Testis (tissue), 2 donors: ENCODE measurements at regions not wholly inside any gene's neighbourhood (a gene's known extent, or its start where the extent isn't known, plus 50 kb on each side); places are given as distances from the start of the nearest gene placed in this dataset.

Source experiments
- DNase-seq: peaks from one replicate; pipeline ENCODE4 v3.0.0-alpha.2; 2019
- H3K27ac ChIP-seq, 2 donors: fragments of 200-600 bp; sonication (generic); one replicate each; pipeline ENCODE4 v1.5.1; 2019
- H3K27me3 ChIP-seq: fragments of 200-600 bp; sonication (generic); one replicate; pipeline ENCODE4 v1.5.1; 2019
- H3K36me3 ChIP-seq: fragments of 200-600 bp; sonication (generic); one replicate; pipeline ENCODE4 v1.5.1; 2017; ENCODE audit warnings: low read depth; ENCODE audit errors: missing control alignments
- H3K4me1 ChIP-seq: fragments of 200-600 bp; sonication (generic); one replicate; pipeline ENCODE4 v1.5.1; 2019
- H3K4me3 ChIP-seq, 2 donors: fragments of 200-600 bp; sonication (generic); one replicate each; pipeline ENCODE4 v1.5.1; 2017 to 2019
- H3K9me3 ChIP-seq: fragments of 200-600 bp; sonication (generic); one replicate; pipeline ENCODE4 v1.5.1; 2017
- POLR2A ChIP-seq: fragments of 450-650 bp; IDR thresholded peaks from one replicate; pipeline ENCODE4 v1.6.1; 2017; ENCODE audit warnings: antibody characterized with exemption, mild to moderate bottlenecking, moderate library complexity
- WGBS, 2 donors: methylation state at CpG; one replicate each; pipeline ENCODE4 v1.1.5; 2018; 5-methylcytosine and 5-hydroxymethylcytosine counted together
- intact Hi-C: fragments of 100-400 bp; cut with DNase I; formaldehyde crosslinking; loops from one replicate; pipeline ENCODE4 v1.15.1; 2023; ENCODE audit warnings: low total_unique reads
- TF ChIP-seq, protein P1 (sequence below), 3 experiments: fragments of 450-650 bp in 2 of 3; fragments of 200-600 bp in 1 of 3; sonication (generic) in 1 of 3; IDR thresholded peaks; one replicate each; pipeline ENCODE4 v1.5.1; 2016 to 2019; ENCODE audit warnings: antibody characterized with exemption in 3 of 3, mild to moderate bottlenecking in 2 of 3, moderate library complexity in 1 of 3

DNA sequence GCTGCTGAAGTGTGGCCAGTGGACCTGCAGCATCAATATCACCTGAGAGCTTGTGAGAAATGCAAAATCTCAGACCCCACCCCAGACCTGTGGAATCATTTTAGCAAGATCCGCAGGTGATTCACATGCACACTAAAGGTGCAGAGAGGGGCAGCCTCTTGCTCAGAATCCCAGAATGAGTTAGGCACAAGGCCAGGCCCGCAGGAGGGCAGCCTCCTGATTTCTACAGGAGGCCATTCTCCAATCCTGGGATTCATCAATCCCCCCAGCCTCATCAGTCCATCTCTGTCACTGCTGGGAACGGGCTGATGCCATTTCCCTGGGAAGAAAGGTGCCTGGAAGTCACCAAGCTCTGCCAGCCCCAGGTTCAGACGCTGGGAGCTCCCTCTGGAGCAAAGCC is 63.0 kb upstream of the GPR26 start:
- WGBS, 2 donors = 61% methylated on average over 4 of the region's 4 CpGs; no CpG with 5 or more reads in 1 of the 2 donors
- H3K4me3 ChIP-seq = no peak overlapping the region
- intact Hi-C loops = no loop called here
- TF ChIP-seq POLR2A = no peak
- TF ChIP-seq, protein P1, sequence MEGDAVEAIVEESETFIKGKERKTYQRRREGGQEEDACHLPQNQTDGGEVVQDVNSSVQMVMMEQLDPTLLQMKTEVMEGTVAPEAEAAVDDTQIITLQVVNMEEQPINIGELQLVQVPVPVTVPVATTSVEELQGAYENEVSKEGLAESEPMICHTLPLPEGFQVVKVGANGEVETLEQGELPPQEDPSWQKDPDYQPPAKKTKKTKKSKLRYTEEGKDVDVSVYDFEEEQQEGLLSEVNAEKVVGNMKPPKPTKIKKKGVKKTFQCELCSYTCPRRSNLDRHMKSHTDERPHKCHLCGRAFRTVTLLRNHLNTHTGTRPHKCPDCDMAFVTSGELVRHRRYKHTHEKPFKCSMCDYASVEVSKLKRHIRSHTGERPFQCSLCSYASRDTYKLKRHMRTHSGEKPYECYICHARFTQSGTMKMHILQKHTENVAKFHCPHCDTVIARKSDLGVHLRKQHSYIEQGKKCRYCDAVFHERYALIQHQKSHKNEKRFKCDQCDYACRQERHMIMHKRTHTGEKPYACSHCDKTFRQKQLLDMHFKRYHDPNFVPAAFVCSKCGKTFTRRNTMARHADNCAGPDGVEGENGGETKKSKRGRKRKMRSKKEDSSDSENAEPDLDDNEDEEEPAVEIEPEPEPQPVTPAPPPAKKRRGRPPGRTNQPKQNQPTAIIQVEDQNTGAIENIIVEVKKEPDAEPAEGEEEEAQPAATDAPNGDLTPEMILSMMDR (IDR thresholded peaks at IDR 0.05) = no peak
- H3K27ac ChIP-seq = no peak overlapping the region
- H3K36me3 ChIP-seq = no peaks in the 10 kb centered on the region
- no peaks in the 10 kb centered on the region for H3K9me3 ChIP-seq
- DNase-seq = no peak
- H3K27me3 ChIP-seq = no peaks in the 10 kb centered on the region
- no peaks in the 10 kb centered on the region for H3K4me1 ChIP-seq

DNA sequence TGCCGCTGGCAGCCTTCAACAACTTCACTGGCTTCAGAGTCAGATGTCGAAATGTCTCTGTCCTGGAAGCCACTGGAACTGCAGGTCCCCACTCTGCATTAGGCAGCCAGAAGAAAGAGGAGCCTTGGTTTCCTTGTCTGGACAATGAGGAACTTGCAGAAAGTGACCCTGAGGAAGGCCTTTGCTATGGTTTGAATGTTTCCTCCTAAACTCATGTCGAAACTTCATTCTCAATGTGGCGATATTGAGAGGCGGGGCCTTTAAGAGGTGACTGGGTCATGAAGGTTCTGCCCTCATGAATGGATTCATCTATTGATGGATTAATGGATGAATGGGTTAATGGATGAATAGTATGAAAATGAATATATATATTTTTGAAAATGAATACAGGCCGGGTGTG is 61.6 kb upstream of the GPR26 start:
- H3K36me3 ChIP-seq = no peaks in the 10 kb centered on the region

DNA sequence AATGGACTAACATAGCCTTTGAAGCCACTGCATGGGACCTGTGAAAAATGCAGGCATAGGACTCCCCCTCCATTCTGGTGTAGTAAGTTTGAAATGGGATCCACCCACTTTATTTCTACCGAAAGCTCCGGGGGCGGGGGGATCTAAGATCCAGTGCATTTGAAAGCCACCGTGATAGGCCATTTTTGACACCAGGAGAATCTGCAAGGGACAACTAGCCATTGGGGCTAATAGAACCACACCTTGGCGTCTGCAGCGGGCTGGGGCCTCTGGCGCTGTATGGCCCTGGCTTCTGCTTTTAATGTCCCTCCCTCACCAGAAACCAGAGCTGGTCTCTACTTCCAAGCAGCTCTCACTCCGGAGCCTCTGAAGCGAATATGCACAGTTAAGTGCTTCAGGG is 60.1 kb upstream of the GPR26 start:
- WGBS, 2 donors = 70 to 89% methylated on average over 9 of the region's 9 CpGs
- Histone ChIP-seq H3K9me3 (no peaks in the 10 kb centered on the region), H3K4me3 (no peak overlapping the region), H3K27me3 (no peaks in the 10 kb centered on the region), H3K4me1 (no peaks in the 10 kb centered on the region), H3K27ac (no peak overlapping the region), H3K36me3 (no peaks in the 10 kb centered on the region)
- TF ChIP-seq, protein P1 (IDR thresholded peaks at IDR 0.05) = no peak
- TF ChIP-seq POLR2A = no peak
- intact Hi-C loops = no loop called here
- DNase-seq = no peak

More for the DNA sequence above, 61.6 kb upstream of the GPR26 start:
- no peaks in the 10 kb centered on the region for H3K9me3 ChIP-seq
- no peaks in the 10 kb centered on the region for H3K4me1 ChIP-seq
- H3K27ac ChIP-seq = no peak overlapping the region
- no peak for TF ChIP-seq POLR2A
- TF ChIP-seq, protein P1 (IDR thresholded peaks at IDR 0.05) = no peak
- H3K27me3 ChIP-seq = no peaks in the 10 kb centered on the region
- intact Hi-C loops = no loop called here
- no peak for DNase-seq
- H3K4me3 ChIP-seq = no peak overlapping the region
- WGBS, 2 donors = 76 to 77% methylated on average over 6 of the region's 6 CpGs

DNA sequence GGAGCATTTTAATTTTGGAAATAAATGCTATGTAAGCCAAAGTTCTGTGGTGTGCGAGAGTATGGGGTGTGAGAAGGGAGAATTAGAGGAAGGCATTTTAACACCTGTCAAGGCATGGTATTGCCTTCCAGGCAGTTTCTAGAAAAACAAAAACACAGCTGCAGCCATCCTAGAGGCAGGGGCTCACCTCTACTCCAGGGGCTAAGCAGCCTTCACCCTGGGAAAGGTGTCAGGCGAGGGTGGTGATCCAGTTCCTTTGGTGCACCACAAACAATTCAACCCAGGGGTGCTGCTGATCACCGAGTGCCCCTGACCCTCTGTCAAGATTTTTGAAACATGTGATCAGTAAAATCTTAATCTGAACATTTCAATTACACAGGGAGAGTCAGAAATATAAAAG is 59.2 kb upstream of the GPR26 start:
- Histone ChIP-seq H3K36me3 (no peaks in the 10 kb centered on the region), H3K4me1 (no peaks in the 10 kb centered on the region), H3K4me3 (no peak overlapping the region), H3K27me3 (no peaks in the 10 kb centered on the region), H3K9me3 (no peaks in the 10 kb centered on the region), H3K27ac (no peak overlapping the region)
- no peak for DNase-seq
- TF ChIP-seq POLR2A = no peak
- TF ChIP-seq, protein P1 (IDR thresholded peaks at IDR 0.05) = no peak
- intact Hi-C loops = no loop called here
- 34 to 43% methylated on average over 3 of the region's 3 CpGs for WGBS, 2 donors

DNA sequence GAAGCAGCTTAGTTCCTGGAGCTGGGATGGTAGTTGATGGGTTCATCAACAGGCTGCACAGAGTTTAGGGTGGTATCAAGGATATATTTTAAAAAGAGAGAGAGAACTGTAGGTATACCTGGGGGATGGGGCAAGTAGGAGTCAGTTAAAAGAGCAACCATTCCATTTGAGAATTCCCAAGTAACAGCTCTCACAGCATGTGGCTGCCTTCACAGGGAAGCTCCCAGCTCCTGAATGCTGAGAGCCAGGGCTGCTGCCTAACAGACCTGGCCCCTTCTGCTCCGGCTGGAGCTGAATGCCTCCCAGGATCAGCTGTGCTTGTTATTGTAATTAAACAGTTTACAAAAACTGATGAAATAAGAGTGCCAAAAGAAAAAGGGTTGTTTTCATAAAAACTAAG is 58.8 kb upstream of the GPR26 start:
- 17 to 22% methylated on average over 1 of the region's 1 CpG for WGBS, 2 donors
- intact Hi-C loops = no loop called here
- Histone ChIP-seq H3K9me3 (no peaks in the 10 kb centered on the region), H3K27ac (no peak overlapping the region), H3K4me1 (no peaks in the 10 kb centered on the region), H3K4me3 (no peak overlapping the region), H3K36me3 (no peaks in the 10 kb centered on the region), H3K27me3 (no peaks in the 10 kb centered on the region)
- no peak for DNase-seq
- TF ChIP-seq, protein P1 (IDR thresholded peaks at IDR 0.05) = no peak
- no peak for TF ChIP-seq POLR2A
